ENCODE measurements at regions not wholly inside any gene's neighbourhood (a gene's known extent, or its start where the extent isn't known, plus 50 kb on each side); places are given as distances from the start of the nearest gene placed in this dataset.

- no peak for DNase-seq
Observed at GRCh38 chr4:100839712-100840111, 321.9 kb upstream of the EMCN start.

GRCh38 chr4:100838286-100838685, 320.5 kb upstream of the EMCN start:
- peak; percentile 5 for DNase-seq

- no peak for DNase-seq
Observed at GRCh38 chr4:100836929-100837328, 319.1 kb upstream of the EMCN start.

GRCh38 chr4:100834616-100835015, 316.8 kb upstream of the EMCN start:
- DNase-seq = no peak

- DNase-seq = no peak
Observed at GRCh38 chr4:100833906-100834305, 316.1 kb upstream of the EMCN start.

GRCh38 chr4:100828986-100829685, 311.3 kb upstream of the EMCN start:
- DNase-seq = no peak

- no peak for DNase-seq
Observed at GRCh38 chr4:100828364-100828763, 310.5 kb upstream of the EMCN start.

GRCh38 chr4:100827756-100828155, 309.9 kb upstream of the EMCN start:
- no peak for DNase-seq

- DNase-seq = peak; percentile 2
Observed at GRCh38 chr4:100826808-100827548, 309.2 kb upstream of the EMCN start.

- no peak for DNase-seq
Observed at GRCh38 chr4:100826067-100826466, 308.2 kb upstream of the EMCN start.

GRCh38 chr4:100823993-100824323, 306.1 kb upstream of the EMCN start:
- DNase-seq = no peak

GRCh38 chr4:100823066-100823992, 305.5 kb upstream of the EMCN start:
- no peak for DNase-seq

GRCh38 chr4:100820249-100820648, 302.4 kb upstream of the EMCN start:
- no peak for DNase-seq

- no peak for DNase-seq
Observed at GRCh38 chr4:100819505-100819904, 301.7 kb upstream of the EMCN start.

GRCh38 chr4:100816436-100817045, 298.7 kb upstream of the EMCN start:
- DNase-seq = peak; percentile 23

- no peak for DNase-seq
Observed at GRCh38 chr4:100811046-100811445, 293.2 kb upstream of the EMCN start.

- DNase-seq = no peak
Observed at GRCh38 chr4:100809506-100809905, 291.7 kb upstream of the EMCN start.

GRCh38 chr4:100806988-100807387, 289.2 kb upstream of the EMCN start:
- DNase-seq = no peak

- DNase-seq = no peak
Observed at GRCh38 chr4:100805538-100805937, 287.7 kb upstream of the EMCN start.

- no peak for DNase-seq
Observed at GRCh38 chr4:100804576-100805360, 286.9 kb upstream of the EMCN start.

GRCh38 chr4:100803751-100804150, 285.9 kb upstream of the EMCN start:
- DNase-seq = no peak

Measured in NCI-H1105 treated with DMSO at 0.1 percent for 48 hours (cell line).